NB4 (cell line): ENCODE measurements at regions not wholly inside any gene's neighbourhood (a gene's known extent, or its start where the extent isn't known, plus 50 kb on each side); places are given as distances from the start of the nearest gene placed in this dataset.

Source experiments
- CTCF ChIP-seq: IDR thresholded peaks from one replicate; pipeline ENCODE4 v1.5.1; 2012; ENCODE audit warnings: low read depth, low read length
- MYC ChIP-seq: IDR thresholded peaks from 2 replicates; pipeline ENCODE4 v1.6.1; 2011; ENCODE audit warnings: low read depth, low read length

- TF ChIP-seq MYC, result no peak
- no peak for TF ChIP-seq CTCF
These were observed 431.8 kb downstream of the TBL1XR1 start for GRCh38 chr3:176765382-176765900.
